Transverse colon (tissue), 4 donors: ENCODE measurements at regions not wholly inside any gene's neighbourhood (a gene's known extent, or its start where the extent isn't known, plus 50 kb on each side); places are given as distances from the start of the nearest gene placed in this dataset.

Experiments
- DNase-seq: peaks from one replicate; pipeline ENCODE4 v3.0.0-alpha.2; 2019
- H3K27ac ChIP-seq, 4 donors: fragments of 200-600 bp; sonication (generic); 2 replicates each; pipeline ENCODE4 v1.5.1; 2016 to 2018; ENCODE audit warnings: inconsistent platforms in 4 of 4
- H3K27me3 ChIP-seq: fragments of 200-600 bp; sonication (generic); 2 replicates; pipeline ENCODE4 v1.5.1; 2017; ENCODE audit warnings: inconsistent platforms
- H3K36me3 ChIP-seq, 4 donors: fragments of 200-600 bp; sonication (generic); 2 replicates each; pipeline ENCODE4 v1.5.1; 2017 to 2019; ENCODE audit warnings: inconsistent platforms in 4 of 4
- H3K4me1 ChIP-seq, 4 donors: fragments of 200-600 bp; sonication (generic); 2 replicates each; pipeline ENCODE4 v1.5.1; 2017 to 2020; ENCODE audit warnings: inconsistent platforms in 4 of 4
- H3K4me3 ChIP-seq, 4 donors: fragments of 200-600 bp; sonication (generic); 1 replicate in 1 of 4; 2 replicates in 3 of 4; pipeline versions ENCODE4 v1.5.1 to v1.6.1; 2017 to 2019; ENCODE audit warnings: inconsistent platforms in 4 of 4
- H3K9me3 ChIP-seq, 2 donors: fragments of 200-600 bp; sonication (generic); 2 replicates each; pipeline ENCODE4 v1.5.1; 2017 to 2019; ENCODE audit warnings: inconsistent platforms in 2 of 2
- EP300 ChIP-seq: sonication (generic); formaldehyde crosslinking; IDR thresholded peaks from one replicate; pipeline ENCODE4 v1.6.1; 2017; ENCODE audit warnings: antibody characterized with exemption, low read depth
- POLR2A ChIP-seq: fragments of 450-650 bp; IDR thresholded peaks from one replicate; pipeline ENCODE4 v1.6.1; 2016; ENCODE audit warnings: antibody characterized with exemption, mild to moderate bottlenecking, moderate library complexity
- POLR2AphosphoS5 ChIP-seq, 3 donors: sonication (generic); formaldehyde crosslinking; IDR thresholded peaks; one replicate each; pipeline ENCODE4 v1.6.1; 2016; ENCODE audit warnings: antibody characterized with exemption in 3 of 3
- WGBS, 2 donors: methylation state at CpG; one replicate each; pipeline ENCODE4 v1.1.5; 2018; ENCODE audit warnings: low coverage in 1 of 2; 5-methylcytosine and 5-hydroxymethylcytosine counted together
- in situ Hi-C, 4 donors: fragments of 200-750 bp; cut with MboI; loops; one replicate each; pipeline versions ENCODE4 v1.15.0 to v1.15.1; 2017; ENCODE audit warnings: low sequenced_read_pairs in 3 of 4, low pct_ligation_motif_present in 1 of 4, low pct_unique_long_range_greater_than_20kb in 1 of 4
- intact Hi-C: fragments of 100-400 bp; cut with DNase I; formaldehyde crosslinking; loops from one replicate; pipeline ENCODE4 v1.15.1; 2023; ENCODE audit warnings: low total_unique reads
- TF ChIP-seq, protein P1 (sequence below), 5 experiments: fragments of 200-600 bp in 3 of 5; fragments of 450-650 bp in 2 of 5; sonication (generic) in 3 of 5; IDR thresholded peaks; 1 replicate in 2 of 5; 2 replicates in 3 of 5; pipeline ENCODE4 v1.5.1; 2016 to 2017; ENCODE audit warnings: antibody characterized with exemption in 5 of 5, inconsistent platforms in 3 of 5, mild to moderate bottlenecking in 2 of 5, moderate library complexity in 1 of 5

DNA sequence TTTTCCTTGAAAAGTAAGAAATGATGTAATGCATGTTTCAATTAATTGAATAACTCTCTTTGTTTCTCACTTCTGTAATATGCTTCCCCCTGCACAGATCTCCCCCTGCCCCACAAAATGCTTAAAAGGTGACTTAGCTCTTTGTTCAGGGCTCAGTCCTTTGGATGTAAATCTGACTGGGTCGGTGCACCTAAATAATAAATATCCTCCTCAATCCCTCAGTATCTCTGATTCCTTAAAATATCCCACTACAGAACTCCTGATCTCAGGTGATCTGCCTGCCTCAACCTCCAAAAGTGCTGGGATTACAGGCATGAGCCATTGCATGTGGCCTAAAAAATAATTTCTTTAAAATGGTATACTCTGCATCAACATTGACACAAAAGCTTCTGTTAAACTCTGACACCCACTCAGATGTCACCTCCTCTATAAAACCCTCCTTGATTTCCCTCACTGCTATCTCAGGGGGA lies 107.0 kb downstream of the ZNF429 start:
- no peak for TF ChIP-seq POLR2A
- TF ChIP-seq, protein P1, sequence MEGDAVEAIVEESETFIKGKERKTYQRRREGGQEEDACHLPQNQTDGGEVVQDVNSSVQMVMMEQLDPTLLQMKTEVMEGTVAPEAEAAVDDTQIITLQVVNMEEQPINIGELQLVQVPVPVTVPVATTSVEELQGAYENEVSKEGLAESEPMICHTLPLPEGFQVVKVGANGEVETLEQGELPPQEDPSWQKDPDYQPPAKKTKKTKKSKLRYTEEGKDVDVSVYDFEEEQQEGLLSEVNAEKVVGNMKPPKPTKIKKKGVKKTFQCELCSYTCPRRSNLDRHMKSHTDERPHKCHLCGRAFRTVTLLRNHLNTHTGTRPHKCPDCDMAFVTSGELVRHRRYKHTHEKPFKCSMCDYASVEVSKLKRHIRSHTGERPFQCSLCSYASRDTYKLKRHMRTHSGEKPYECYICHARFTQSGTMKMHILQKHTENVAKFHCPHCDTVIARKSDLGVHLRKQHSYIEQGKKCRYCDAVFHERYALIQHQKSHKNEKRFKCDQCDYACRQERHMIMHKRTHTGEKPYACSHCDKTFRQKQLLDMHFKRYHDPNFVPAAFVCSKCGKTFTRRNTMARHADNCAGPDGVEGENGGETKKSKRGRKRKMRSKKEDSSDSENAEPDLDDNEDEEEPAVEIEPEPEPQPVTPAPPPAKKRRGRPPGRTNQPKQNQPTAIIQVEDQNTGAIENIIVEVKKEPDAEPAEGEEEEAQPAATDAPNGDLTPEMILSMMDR (IDR thresholded peaks at IDR 0.05) = no peak
- TF ChIP-seq EP300 = no peak
- no peak for TF ChIP-seq POLR2AphosphoS5 (IDR thresholded peaks at IDR 0.05)
- no peaks in the 10 kb centered on the region for H3K9me3 ChIP-seq
- H3K27ac ChIP-seq = no peak overlapping the region
- 67% methylated on average over 1 of the region's 1 CpG; no CpG with 5 or more reads in 1 of the 2 donors for WGBS, 2 donors
- in situ Hi-C loops = no loop called here
- no peaks in the 10 kb centered on the region for H3K36me3 ChIP-seq
- peaks cover 0 to 14% (median 3%) of the 10 kb centered on the region in 4 donors for H3K4me1 ChIP-seq
- intact Hi-C loops = no loop called here
- no peak overlapping the region for H3K4me3 ChIP-seq
- no peak for DNase-seq
- no peaks in the 10 kb centered on the region for H3K27me3 ChIP-seq

DNA sequence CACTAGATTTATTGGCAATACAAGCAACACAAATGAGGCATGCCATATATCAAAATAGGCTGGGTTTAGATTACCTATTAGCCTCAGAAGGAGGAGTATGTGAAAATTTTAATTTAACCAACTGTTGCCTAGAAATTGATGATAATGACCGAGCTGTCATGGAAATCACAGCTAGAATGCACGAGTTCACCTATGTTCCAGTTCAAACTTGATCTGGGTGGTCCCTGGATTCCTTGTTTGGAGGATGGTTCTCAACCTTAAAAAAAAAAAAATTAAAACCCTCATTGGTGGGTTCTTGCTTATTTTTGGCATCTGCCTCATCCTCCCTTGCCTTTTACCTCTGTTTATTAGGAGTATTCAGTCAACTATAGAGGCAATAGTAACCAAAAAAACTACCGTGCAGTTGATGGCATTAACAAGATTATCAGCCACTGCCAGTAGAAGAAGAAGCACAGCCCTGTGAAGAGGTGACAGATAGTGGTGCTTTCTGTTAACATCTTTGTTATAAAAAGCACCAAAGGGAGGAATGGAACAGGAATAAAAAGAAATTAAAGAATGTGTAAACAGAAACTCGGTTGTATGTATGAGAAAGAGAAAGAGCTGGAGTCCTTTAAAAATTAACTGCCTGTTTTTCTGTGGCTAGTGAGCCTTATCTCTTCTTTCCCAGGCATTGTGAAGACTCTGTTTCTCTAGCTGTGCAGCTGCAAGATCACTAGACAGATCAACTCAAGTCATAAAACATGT lies 106.4 kb downstream of the ZNF429 start:
- intact Hi-C loops = no loop called here
- Histone ChIP-seq H3K4me1 (peaks cover 0 to 14% (median 3%) of the 10 kb centered on the region in 4 donors), H3K9me3 (no peaks in the 10 kb centered on the region), H3K4me3 (no peak overlapping the region), H3K27ac (no peak overlapping the region), H3K36me3 (no peaks in the 10 kb centered on the region), H3K27me3 (no peaks in the 10 kb centered on the region)
- no peak for DNase-seq
- TF ChIP-seq POLR2AphosphoS5 (IDR thresholded peaks at IDR 0.05) = no peak
- TF ChIP-seq POLR2A = no peak
- TF ChIP-seq, protein P1 (IDR thresholded peaks at IDR 0.05) = no peak
- no peak for TF ChIP-seq EP300
- WGBS, 2 donors = 53 to 65% methylated on average over 3 to 4 of the region's 4 CpGs
- in situ Hi-C loops = no loop called here

DNA sequence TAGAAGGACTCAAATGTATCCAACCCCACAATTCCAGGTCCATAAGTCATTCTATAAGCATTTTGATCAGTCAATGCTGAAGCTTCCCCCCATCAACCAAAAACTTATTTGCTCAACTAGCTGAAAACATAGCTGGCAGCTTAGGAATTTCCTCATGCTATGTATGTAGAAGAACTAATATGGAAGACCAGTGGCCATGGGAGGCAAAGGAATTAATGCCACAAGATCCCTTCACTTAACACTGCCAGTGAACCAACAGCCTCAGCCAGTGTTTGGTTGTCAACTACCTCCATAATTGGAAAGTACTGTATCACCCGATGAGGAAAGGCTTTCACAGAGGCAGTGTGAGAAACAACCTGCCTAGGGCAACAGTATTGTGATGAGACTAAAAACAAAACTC lies 105.4 kb downstream of the ZNF429 start:
- peaks cover 0 to 14% (median 3%) of the 10 kb centered on the region in 4 donors for H3K4me1 ChIP-seq
- no peaks in the 10 kb centered on the region for H3K27me3 ChIP-seq
- WGBS, 2 donors = 77% methylated on average over 1 of the region's 1 CpG; no CpG with 5 or more reads in 1 of the 2 donors
- H3K36me3 ChIP-seq = no peaks in the 10 kb centered on the region
- no peaks in the 10 kb centered on the region for H3K9me3 ChIP-seq
- DNase-seq = no peak
- TF ChIP-seq POLR2AphosphoS5 (IDR thresholded peaks at IDR 0.05) (no peak), EP300 (no peak), POLR2A (no peak)
- TF ChIP-seq, protein P1 (IDR thresholded peaks at IDR 0.05) = no peak
- intact Hi-C loops = no loop called here
- H3K27ac ChIP-seq = no peak overlapping the region
- in situ Hi-C loops = no loop called here
- no peak overlapping the region for H3K4me3 ChIP-seq

DNA sequence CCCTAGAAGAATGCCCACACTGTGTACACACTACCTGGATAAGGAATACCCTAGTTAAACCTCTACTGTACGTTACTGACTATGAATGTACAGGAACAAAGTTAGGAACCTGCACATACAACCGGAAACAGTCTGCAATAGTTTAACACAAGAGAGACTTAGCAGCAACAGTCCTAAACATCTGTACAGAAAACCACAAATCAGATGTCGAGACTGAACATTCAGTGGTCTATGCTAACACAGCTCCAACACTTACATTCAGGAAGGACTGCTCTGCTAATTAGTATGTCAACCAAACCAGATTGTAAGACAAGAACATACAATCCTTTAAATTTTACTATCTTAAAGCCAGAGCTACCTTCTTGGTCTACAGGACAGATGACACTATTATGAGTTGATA lies 104.9 kb downstream of the ZNF429 start:
- 50 to 72% methylated on average over 2 to 3 of the region's 3 CpGs for WGBS, 2 donors

More for the DNA sequence above, 104.9 kb downstream of the ZNF429 start:
- no peaks in the 10 kb centered on the region for H3K27me3 ChIP-seq
- no peaks in the 10 kb centered on the region for H3K9me3 ChIP-seq
- TF ChIP-seq, protein P1 (IDR thresholded peaks at IDR 0.05) = no peak
- no peak for TF ChIP-seq EP300
- TF ChIP-seq POLR2A = no peak
- no peak for TF ChIP-seq POLR2AphosphoS5 (IDR thresholded peaks at IDR 0.05)
- H3K4me1 ChIP-seq = peaks cover 0 to 14% (median 3%) of the 10 kb centered on the region in 4 donors
- intact Hi-C loops = no loop called here
- H3K4me3 ChIP-seq = no peak overlapping the region
- no peaks in the 10 kb centered on the region for H3K36me3 ChIP-seq
- DNase-seq = no peak
- H3K27ac ChIP-seq = no peak overlapping the region
- in situ Hi-C loops = no loop called here
